HG02571 (cell line): ENCODE measurements at regions not wholly inside any gene's neighbourhood (a gene's known extent, or its start where the extent isn't known, plus 50 kb on each side); places are given as distances from the start of the nearest gene placed in this dataset.

ENCODE experiments used
- ATAC-seq: cut with Tn5 transposase; IDR thresholded peaks from one replicate; pipeline ENCODE4 v1.9.1; 2021; ENCODE audit warnings: mild to moderate bottlenecking, moderate library complexity; ENCODE audit not compliant: unreplicated experiment

DNA sequence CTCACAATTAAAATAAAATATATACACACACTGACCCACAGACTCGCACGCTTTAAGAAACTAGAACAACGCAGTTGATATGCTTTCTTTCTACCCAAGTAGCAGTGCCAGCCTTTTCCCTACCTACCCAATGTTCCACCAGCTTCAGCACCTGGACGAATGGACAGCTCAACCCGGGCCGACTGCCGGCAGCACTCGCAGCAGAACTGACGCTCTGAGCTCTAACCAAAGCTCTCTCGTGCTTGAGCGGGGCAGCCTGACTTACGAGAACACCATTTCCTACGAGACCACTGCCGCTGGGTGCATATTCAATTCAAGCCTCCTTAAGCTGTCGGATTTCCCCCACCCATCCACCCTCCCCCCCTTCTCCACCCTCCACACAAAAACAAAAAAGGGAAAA lies 127.4 kb upstream of the DPYD start:
- no peak for ATAC-seq

DNA sequence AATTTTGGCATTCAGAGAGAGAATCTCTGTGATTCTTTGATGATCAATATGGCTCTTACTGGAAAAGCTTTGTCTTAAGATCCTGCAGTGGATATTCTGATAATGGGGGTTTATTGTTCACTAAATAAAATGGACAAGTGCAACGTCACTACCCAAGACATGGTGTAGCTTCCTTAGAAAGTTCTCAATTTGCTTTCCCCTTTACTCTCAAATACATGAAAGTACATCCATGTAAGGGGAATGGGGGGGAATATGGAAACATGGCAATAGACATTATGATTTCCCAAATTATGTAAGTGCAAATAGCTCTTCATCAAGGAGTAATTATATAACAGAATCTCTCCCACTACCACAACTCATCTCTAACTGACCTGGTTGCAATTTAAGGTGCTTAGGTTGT lies 126.3 kb upstream of the DPYD start:
- no peak for ATAC-seq

- ATAC-seq = no peak
Observed at GRCh38 chr1:98045767-98046641, 125.2 kb upstream of the DPYD start.

GRCh38 chr1:98045211-98045766 lies 124.5 kb upstream of the DPYD start:
- ATAC-seq = no peak

GRCh38 chr1:98044766-98045165 lies 123.9 kb upstream of the DPYD start:
- ATAC-seq = no peak

- no peak for ATAC-seq
Observed at GRCh38 chr1:98044071-98044697, 123.3 kb upstream of the DPYD start.

- no peak for ATAC-seq
Observed at GRCh38 chr1:98035602-98036002, 114.8 kb upstream of the DPYD start.

DNA sequence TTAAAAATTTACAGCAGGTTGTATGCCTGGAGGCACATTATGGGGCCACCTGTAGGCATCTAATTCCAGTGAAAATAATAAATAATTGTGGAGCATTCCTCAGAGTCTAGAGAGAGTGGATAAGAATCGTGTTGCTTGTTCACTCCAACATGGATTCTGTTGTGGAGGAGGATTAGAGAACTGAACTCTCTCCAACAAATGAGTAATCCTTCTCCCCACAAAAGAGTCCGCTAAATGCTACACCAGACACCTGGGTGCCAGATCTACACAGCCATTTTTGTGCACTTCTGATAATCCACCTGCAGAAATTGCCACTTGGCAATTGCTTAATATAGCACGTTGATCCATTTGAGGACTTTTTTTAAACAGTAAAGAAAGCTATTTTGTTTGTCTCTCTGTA lies 113.7 kb upstream of the DPYD start:
- ATAC-seq = no peak

DNA sequence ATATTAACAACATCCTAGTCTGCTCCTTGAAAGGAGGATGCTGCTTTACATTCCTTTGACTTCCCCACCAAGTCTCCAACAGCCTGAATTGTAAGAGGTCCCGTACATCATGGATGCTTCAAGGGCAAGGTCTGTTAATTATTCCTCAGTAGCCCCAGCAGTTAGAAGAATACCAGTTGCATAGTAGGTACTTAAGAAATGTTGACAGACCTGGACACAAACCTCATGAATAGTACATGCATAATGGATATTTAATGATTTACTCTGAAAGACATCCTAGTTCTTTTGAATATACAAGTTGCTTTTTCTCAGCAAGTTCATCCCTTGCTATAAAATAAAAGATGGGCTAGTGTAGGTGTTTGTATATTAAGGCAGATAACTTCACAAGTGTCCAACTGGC lies 112.1 kb upstream of the DPYD start:
- no peak for ATAC-seq

DNA sequence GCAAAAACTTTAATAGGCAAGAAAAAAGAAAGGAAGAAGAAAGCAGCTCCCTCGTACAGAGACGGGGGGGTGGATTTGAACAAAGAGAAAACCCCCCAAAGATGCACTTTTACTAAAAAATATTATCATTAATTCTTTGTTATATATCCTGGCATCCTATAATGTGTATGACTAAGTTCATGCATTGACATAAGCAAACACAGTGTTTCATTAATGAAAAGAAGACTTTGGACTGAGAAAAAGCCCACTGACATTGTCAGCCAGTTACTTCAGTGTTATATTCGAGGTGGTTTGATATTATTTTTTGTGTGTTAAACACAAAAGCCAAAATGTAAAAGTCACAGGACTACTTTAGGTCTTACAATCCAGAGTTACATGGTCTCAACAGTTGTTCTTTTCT lies 110.1 kb upstream of the DPYD start:
- ATAC-seq = no peak

- ATAC-seq = no peak
Observed at GRCh38 chr1:98030483-98030882, 109.6 kb upstream of the DPYD start.

- ATAC-seq = no peak
Observed at GRCh38 chr1:98028800-98029199, 108.0 kb upstream of the DPYD start.

GRCh38 chr1:98027103-98027705 lies 106.4 kb upstream of the DPYD start:
- no peak for ATAC-seq

DNA sequence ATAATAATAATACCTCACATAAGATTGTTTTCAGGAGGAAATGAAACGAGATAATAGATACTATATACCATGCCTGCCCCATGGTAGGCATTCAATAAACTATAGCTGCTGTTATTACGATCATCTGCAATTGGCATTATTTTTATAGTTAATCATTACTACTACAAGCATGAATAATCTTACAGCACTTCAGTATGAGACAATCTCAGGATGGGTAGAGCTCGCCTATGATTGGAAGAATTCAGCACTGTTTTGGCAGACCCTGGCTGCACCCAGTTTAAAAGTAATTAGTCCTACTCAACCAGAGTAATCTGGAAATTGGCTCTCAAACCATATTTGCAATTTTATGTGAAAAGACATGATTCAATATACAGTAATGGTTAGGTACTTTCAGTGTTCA lies 105.0 kb upstream of the DPYD start:
- ATAC-seq = no peak

GRCh38 chr1:98021126-98021525 lies 100.3 kb upstream of the DPYD start:
- no peak for ATAC-seq

GRCh38 chr1:98019747-98020146 lies 98.9 kb upstream of the DPYD start:
- ATAC-seq = no peak

DNA sequence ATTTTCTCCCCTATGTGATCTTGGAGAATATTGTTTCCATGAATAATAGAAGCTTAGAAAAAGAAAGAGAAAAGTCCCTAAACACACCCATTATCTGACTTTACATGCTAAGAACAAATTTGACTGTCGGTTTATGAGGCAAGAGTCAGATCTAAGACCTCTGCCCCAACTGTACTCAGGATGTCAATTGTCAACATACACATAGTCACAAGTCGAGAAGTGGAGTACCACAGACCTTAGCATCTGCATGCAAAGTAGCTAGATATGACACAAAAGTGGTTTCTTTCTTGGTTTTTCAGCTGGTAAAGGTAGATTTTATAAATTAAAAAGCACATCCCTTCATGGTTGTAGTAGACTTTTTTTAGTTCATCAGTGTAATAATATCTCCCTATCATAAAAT lies 97.2 kb upstream of the DPYD start:
- ATAC-seq = no peak

DNA sequence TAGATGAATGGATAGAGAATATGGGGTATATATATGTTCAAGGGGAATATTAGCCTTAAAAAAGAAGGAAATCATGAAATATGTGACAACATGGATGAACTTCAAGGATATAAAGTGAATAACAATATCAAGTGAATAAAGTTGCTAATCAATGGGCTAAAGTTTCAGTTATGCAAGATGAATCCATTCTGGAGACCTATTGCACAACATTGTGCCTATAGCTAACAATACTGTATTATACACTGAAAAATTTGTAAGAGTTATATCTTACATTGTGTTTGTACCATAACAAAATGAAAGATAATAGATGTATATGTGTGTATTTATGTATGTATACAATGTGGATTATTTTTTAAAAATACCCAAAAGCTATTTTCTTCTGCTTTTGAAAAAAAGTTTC lies 96.3 kb upstream of the DPYD start:
- no peak for ATAC-seq

DNA sequence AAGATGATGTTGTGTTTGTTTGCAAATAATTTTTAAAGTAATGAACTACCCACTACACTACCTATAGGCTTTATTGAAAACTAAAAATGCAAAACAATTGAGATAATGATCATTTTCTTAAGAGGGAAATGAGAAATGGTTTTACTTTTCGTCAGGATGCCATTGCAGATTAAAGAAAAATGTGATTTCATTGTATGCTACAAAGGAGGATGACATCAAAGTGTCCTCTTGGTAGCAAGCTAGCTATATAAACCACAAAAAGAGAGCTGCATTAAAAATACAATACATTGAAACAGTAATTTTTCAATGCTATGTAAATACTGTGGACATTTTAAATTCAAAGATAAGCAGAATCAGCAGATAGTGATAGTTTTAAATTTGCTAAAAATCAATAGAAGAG lies 87.5 kb upstream of the DPYD start:
- ATAC-seq = no peak

- no peak for ATAC-seq
Observed at GRCh38 chr1:98005326-98006010, 84.6 kb upstream of the DPYD start.

DNA sequence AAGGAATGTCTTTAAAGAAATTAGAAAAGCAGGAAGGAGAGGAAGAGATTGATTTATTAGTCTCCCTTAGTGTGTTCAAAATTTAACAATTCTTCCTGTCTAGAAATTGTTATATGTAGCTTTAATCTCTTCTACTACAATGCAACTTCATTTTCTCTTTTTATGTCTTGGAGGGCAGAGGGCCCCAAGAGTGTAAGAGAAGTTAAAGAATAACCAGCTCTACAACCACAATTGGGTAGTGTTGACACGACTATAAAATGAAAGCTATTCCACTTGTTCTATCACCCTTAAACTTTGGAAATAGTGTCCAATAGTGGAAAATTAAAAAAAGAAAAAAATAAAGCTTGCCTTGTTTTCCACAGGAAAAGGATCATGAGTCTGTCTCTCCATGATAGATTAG lies 82.6 kb upstream of the DPYD start:
- ATAC-seq = no peak
